ENCODE measurements at regions not wholly inside any gene's neighbourhood (a gene's known extent, or its start where the extent isn't known, plus 50 kb on each side); places are given as distances from the start of the nearest gene placed in this dataset.

DNA sequence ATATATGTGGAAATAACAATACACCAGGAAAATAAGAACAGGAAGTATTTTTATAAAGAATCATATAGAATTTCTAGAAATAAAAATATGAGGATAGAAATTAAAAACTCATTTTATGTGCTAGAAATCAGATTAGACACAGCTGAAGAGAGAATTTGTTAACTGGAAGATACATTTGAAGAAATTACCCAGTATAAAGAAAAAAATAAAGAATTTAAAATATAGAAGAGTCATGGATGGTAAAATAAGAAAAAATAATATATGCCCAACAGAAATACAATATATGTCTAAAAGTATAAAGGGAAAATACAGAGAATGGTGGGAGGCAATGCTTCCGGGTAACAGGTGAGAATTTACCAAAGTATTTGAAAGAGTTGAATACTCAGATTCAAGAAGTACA is 539.9 kb downstream of the NR4A2 start:
- TF ChIP-seq EP300 (IDR thresholded peaks at IDR 0.05), result no peak
- TF ChIP-seq, protein P1, sequence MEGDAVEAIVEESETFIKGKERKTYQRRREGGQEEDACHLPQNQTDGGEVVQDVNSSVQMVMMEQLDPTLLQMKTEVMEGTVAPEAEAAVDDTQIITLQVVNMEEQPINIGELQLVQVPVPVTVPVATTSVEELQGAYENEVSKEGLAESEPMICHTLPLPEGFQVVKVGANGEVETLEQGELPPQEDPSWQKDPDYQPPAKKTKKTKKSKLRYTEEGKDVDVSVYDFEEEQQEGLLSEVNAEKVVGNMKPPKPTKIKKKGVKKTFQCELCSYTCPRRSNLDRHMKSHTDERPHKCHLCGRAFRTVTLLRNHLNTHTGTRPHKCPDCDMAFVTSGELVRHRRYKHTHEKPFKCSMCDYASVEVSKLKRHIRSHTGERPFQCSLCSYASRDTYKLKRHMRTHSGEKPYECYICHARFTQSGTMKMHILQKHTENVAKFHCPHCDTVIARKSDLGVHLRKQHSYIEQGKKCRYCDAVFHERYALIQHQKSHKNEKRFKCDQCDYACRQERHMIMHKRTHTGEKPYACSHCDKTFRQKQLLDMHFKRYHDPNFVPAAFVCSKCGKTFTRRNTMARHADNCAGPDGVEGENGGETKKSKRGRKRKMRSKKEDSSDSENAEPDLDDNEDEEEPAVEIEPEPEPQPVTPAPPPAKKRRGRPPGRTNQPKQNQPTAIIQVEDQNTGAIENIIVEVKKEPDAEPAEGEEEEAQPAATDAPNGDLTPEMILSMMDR (IDR thresholded peaks at IDR 0.05), result no peak
